Heart right ventricle (tissue), 16 donors: ENCODE measurements at regions not wholly inside any gene's neighbourhood (a gene's known extent, or its start where the extent isn't known, plus 50 kb on each side); places are given as distances from the start of the nearest gene placed in this dataset.
"Not testable (repeated sequence)": the region's sequence is repeated elsewhere in the genome, so short reads cannot be mapped to it uniquely, and the experiment has no call there.

Source experiments
- ATAC-seq, 8 donors: fragments of 200-7000 bp; cut with Tn5 transposase; one replicate each; pipeline ENCODE4 v1.9.1; 2020; ENCODE audit warnings: mild to moderate bottlenecking in 8 of 8, moderate library complexity in 8 of 8, moderate number of reproducible peaks in 1 of 8
- DNase-seq, 2 donors: peaks; one replicate each; pipeline ENCODE4 v3.0.0-alpha.2; 2020
- H3K27ac ChIP-seq, 10 donors: fragments of 200-600 bp; sonication (generic) in 2 of 10; one replicate each; pipeline versions ENCODE4 v1.5.0 to v1.8.0; 2020 to 2022; ENCODE audit warnings: mild to moderate bottlenecking in 3 of 10
- H3K27me3 ChIP-seq, 7 donors: fragments of 200-600 bp; one replicate each; pipeline ENCODE4 v1.8.0; 2021 to 2022; ENCODE audit warnings: mild to moderate bottlenecking in 2 of 7
- H3K36me3 ChIP-seq, 9 donors: fragments of 200-600 bp; sonication (generic) in 1 of 9; one replicate each; pipeline versions ENCODE4 v1.5.0 to v1.8.0; 2020 to 2022; ENCODE audit warnings: mild to moderate bottlenecking in 2 of 9
- H3K4me1 ChIP-seq, 9 donors: fragments of 200-600 bp; sonication (generic) in 1 of 9; one replicate each; pipeline versions ENCODE4 v1.5.0 to v1.8.0; 2020 to 2022; ENCODE audit warnings: mild to moderate bottlenecking in 4 of 9
- H3K4me3 ChIP-seq, 10 donors: fragments of 200-600 bp; sonication (generic) in 2 of 10; one replicate each; pipeline versions ENCODE4 v1.5.0 to v1.8.0; 2020 to 2022; ENCODE audit warnings: mild to moderate bottlenecking in 7 of 10, moderate library complexity in 2 of 10
- H3K9me3 ChIP-seq, 11 donors: fragments of 200-600 bp in 10 of 11; sonication (generic) in 2 of 11; one replicate each; pipeline versions ENCODE4 v1.5.0 to v1.8.0; 2013 to 2022; ENCODE audit warnings: mild to moderate bottlenecking in 2 of 11, control low read depth in 1 of 11, moderate library complexity in 1 of 11
- WGBS, 2 donors: extraction: QIAGEN DNeasy Blood & Tissue Kit; methylation state at CpG; one replicate each; pipeline ENCODE4 v1.1.7; 2013; ENCODE audit warnings: inconsistent platforms in 1 of 2; 5-methylcytosine and 5-hydroxymethylcytosine counted together
- intact Hi-C, 10 donors: fragments of 100-400 bp; cut with DNase I; formaldehyde crosslinking; loops; one replicate each; pipeline versions ENCODE4 v1.11.1 to v1.14.2; 2022
- donor health status: Arrhythmogenic right ventricular cardiomyopathy.
- donor health status: ischemic (EF 13 %, LVEDD 7.1; RV severe dilation, severe dysfunction).
- donor health status: healthy with polysubstance abuse.
- donor health status: DM: no; HTN: yes; CAD: no.
- donor health status: DM: no; HTN: no; CAD: no.
- donor health status: ischemic (EF 25% LVEDD 6.9; RV normal size, moderate dysfunction).
- donor health status: ischemic (EF 25% LVEDD 5.7; RV mildly dilated, moderate dysfunction).
- donor health status: healthy.
- donor health status: DM: yes; HTN: yes; CAD: no.
- donor health status: Ischemic cardiomyopathy.
- donor health status: ischemic (EF 35%, LVEDD 5.7; RV mildly dilated, moderate dysfunction).
- donor health status: nonischemic (EF 11% LVEDD 7.7; RV severe dilation, severe dysfunction).
- donor health status: DM: yes; HTN: yes; CAD: no.
- donor health status: PGD.
- donor health status: ischemic (EF 29% LVEDD 5.4; RV normal size, mild dysfunction).
- donor health status: nonischemic (EF 23%, LVEDD 6.1; RV moderate dilation, normal function).

DNA sequence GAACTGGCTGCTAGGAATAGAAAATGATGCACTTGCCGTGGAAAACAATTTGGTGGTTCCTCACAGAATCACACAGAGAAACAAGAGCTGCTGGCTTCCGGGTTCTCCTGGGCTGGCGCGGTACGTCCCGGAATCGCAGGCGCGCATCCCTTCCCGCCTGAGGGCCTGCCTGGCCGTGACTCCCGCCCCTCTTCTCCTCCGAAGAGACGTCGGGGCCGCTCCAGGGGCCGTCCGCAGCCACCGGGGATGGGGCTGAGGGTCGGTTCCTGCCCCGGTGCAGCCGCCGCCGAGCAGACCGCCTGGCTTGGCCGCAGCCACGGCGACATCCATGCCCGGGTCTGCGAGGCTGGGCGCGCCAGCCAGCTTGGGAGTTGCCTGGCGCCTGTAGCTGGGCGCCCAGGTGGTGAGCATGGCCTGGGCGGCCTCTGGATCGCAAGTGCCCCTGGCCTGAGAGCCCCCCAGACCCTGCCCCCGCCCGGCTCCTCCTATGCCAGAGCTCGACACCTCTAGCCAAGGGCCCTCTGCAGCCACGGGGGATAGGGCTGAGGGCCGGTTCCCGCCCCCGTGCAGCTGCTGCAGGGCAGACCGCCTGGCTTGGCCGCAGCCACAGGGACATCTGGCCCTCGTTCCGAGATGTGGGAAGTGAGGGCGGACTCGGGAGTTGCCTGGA lies 83.9 kb upstream of the ZNG1F start:
- H3K36me3 ChIP-seq, H3K9me3 ChIP-seq, intact Hi-C loops, H3K4me1 ChIP-seq: not testable (repeated sequence)
- Histone ChIP-seq H3K27ac (peak overlapping the region in 2 of 10 donors; percentile 51 to 62), H3K27me3 (peaks cover 7 to 30% (median 20%) of the 10 kb centered on the region in 7 donors), H3K4me3 (peak overlapping the region; percentile 24 to 58 (median 35))
- DNase-seq (peak in 1 of 2 donors; percentile 28), ATAC-seq (peak in 3 of 8 donors; percentile 18 to 41 (median 31))
- 6 to 9% methylated on average over 30 to 33 of the region's 49 CpGs for WGBS, 2 donors

DNA sequence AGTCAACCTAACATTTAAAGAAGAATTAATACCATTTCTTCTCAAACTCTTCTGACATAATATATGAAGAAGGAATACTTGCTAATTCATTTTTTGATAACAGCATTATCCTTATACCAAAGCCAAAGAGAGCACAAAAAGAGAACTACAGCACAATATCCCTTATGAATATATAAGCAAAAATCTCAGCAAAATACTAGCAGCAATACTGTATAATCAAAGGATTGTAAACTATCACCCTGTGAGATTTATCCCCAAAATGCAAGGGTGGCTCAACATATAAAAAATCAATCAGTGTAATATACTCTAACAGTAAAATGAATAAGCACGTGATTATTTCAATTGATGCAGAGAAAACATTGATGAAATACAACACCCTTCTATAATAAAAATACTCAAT lies 81.9 kb upstream of the ZNG1F start:
- peaks cover 7 to 34% (median 26%) of the 10 kb centered on the region in 7 donors for H3K27me3 ChIP-seq
- H3K4me3 ChIP-seq, H3K9me3 ChIP-seq, intact Hi-C loops, ATAC-seq, H3K4me1 ChIP-seq, H3K27ac ChIP-seq, DNase-seq, H3K36me3 ChIP-seq: not testable (repeated sequence)
- no CpG with 5 or more reads among the region's 1 CpG for WGBS, 2 donors

DNA sequence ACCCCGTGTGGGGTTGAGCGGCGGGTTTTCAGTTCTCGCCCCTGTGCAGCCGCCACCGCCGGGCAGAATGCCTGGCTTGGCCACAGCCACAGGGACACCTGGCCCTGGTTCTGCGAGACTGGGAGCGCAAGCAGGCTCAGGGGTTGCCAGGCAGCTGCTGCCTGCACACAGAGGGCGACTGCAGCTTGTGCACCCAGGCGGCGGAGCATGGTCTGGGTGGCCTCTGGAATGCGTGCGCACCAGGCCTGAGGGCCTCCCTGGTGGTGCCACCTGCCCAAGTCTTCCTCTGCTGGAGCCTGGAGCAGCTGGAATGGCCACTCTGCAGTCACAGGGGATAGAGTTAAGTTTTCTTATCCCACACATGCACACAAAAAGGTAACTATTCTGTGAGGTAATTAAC lies 80.4 kb upstream of the ZNG1F start:
- H3K4me1 ChIP-seq, H3K9me3 ChIP-seq, H3K27ac ChIP-seq, H3K4me3 ChIP-seq, DNase-seq, intact Hi-C loops, ATAC-seq, H3K36me3 ChIP-seq: not testable (repeated sequence)
- peaks cover 7 to 34% (median 27%) of the 10 kb centered on the region in 7 donors for H3K27me3 ChIP-seq
- WGBS, 2 donors, result 29 to 50% methylated on average over 7 of the region's 14 CpGs

DNA sequence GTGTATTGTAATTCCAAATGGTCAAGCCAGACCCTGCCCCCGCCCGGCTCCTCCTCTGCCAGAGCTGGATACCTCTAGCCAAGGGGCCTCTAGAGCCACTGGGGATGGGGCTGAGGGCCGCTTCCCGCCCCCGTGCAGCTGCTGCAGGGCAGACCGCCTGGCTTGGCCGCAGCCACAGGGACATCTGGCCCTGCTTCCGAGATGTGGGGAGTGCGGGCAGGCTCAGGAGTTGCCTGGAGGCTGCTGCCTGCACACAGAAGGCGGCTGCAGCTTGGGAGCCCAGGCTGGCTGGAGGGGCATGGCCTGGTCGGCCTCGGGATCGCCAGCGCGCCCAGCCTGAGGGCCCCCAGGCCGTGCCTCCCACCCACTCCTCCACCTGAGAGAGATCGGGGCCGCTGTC lies 79.9 kb upstream of the ZNG1F start:
- H3K4me3 ChIP-seq, H3K4me1 ChIP-seq: not testable (repeated sequence)
- H3K27me3 ChIP-seq, result peaks cover 7 to 34% (median 27%) of the 10 kb centered on the region in 7 donors

DNA sequence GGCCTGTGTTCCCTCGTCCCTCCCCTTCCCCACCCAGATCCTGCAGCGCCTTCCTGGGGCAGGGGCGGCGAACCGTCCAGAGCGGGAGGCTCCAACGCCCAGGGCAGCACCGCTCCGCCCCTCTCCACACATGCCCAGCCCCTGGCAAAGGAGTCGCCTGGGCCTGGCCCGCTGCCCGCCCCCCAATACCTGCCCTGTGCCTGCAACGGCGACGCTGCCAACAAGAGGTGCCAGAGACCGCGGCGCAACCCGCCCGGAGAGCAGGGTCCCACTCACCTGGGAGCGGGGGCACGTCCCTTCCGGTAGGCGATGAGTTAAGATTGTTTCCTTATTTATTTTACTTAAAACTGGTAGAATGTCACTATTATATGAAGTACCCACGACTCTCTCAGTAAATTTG lies 77.5 kb upstream of the ZNG1F start:
- H3K4me1 ChIP-seq, ATAC-seq, H3K27ac ChIP-seq, H3K9me3 ChIP-seq, intact Hi-C loops, H3K36me3 ChIP-seq, DNase-seq: not testable (repeated sequence)
- 10 to 13% methylated on average over 23 to 24 of the region's 25 CpGs for WGBS, 2 donors
- H3K27me3 ChIP-seq, result peaks cover 7 to 26% (median 21%) of the 10 kb centered on the region in 7 donors
- peak overlapping the region in 3 of 10 donors; percentile 5 to 35 (median 14) for H3K4me3 ChIP-seq

More for the DNA sequence above, 79.9 kb upstream of the ZNG1F start:
- H3K27ac ChIP-seq, H3K9me3 ChIP-seq, ATAC-seq, intact Hi-C loops, H3K36me3 ChIP-seq: not testable (repeated sequence)
- 16 to 49% methylated on average over 16 of the region's 18 CpGs for whole genome bisulfite sequencing, 2 donors
- peak in 1 of 2 donors; percentile 17 for DNase-seq

DNA sequence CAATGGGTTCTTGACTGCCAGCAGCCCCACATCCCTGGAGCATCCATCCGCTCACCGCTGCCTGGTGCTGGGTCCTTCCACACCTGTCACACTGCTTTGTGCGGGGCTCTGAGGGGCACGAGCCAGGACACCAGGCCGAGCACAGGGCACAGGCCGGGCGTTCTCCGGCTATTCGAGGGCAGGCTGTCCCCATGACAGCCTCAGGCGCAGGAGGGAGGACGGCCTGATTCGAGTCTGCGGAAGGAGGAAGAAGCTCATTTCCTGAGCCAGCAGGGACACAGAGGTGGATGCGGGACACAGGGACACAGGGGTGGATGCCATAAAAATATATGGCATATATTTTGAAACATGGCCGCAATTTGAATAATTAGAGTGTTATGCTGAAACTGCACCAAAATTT lies 76.9 kb upstream of the ZNG1F start:
- H3K4me3 ChIP-seq, H3K9me3 ChIP-seq, H3K27ac ChIP-seq, H3K4me1 ChIP-seq, DNase-seq, intact Hi-C loops, H3K36me3 ChIP-seq: not testable (repeated sequence)
- H3K27me3 ChIP-seq, result peaks cover 7 to 21% (median 17%) of the 10 kb centered on the region in 7 donors
- WGBS, 2 donors, result 35 to 51% methylated on average over 6 to 8 of the region's 15 CpGs
- ATAC-seq, result peak in 5 of 8 donors; percentile 40 to 59 (median 44)

DNA sequence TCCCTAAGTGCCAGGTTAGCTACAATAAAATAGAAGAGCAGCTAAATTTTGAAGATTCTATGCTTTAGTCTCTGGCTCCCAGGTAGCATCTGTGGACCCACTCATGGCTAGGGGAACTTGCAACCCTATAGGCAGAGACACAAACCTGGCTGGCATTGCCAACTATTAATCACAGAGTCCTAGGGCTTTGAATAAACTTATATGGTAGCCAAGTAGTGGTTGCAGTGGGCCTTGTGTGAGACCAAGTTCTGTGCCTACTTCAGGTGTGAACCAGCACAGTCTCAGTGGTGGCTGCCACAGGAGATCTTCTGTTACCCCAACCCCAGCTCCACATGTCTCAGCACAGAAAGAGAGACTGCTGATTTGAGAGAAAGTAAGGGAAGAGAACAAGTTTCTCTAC lies 62.9 kb upstream of the ZNG1F start:
- ATAC-seq, H3K27ac ChIP-seq, DNase-seq, intact Hi-C loops, H3K27me3 ChIP-seq, H3K4me1 ChIP-seq, H3K36me3 ChIP-seq, H3K4me3 ChIP-seq: not testable (repeated sequence)
- H3K9me3 ChIP-seq, result peaks cover 0 to 45% (median 0%) of the 10 kb centered on the region in 11 donors

DNA sequence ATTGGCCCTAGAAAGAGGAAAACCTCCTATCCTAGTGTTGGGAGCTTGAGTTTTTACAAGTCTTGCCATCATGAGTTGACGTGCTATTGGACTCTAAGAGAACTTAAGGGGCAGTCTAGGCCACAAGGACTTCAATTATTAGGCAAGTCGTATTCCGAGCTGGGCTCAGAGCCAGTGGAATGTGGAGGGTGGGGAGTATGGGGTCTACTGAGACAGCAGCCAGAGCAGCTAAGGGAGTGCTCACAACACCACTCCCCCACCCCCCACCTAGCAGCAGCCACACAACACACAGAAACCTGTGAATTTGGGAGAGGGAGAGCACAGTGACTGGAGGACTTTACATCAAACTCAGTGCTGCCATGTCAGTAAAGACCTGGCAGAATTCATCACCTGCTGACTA lies 62.0 kb upstream of the ZNG1F start:
- H3K9me3 ChIP-seq, result peaks cover 0 to 53% (median 0%) of the 10 kb centered on the region in 11 donors
- DNase-seq, H3K4me3 ChIP-seq, H3K36me3 ChIP-seq, H3K27ac ChIP-seq, ATAC-seq, H3K4me1 ChIP-seq, H3K27me3 ChIP-seq, intact Hi-C loops: not testable (repeated sequence)
- WGBS, 2 donors, result 33 to 40% methylated on average over 3 of the region's 3 CpGs

DNA sequence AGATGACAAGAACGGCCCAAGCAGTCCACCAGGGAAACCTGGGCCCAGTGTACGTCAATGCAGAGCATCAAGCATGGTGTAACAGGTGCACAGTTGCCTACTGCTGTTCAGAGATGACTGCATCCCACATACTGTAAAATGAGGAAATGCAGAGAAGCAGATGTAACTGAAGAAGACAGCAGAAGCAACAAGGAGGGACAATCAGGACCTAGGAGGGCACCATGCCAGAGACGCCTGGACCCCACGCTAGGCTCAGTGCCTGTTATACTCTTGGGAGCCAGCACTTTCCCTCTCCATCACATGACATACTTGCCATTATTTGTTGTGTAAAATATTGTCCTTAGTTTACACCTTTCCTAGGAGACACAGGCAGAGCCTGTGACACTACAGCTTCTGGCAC lies 57.6 kb upstream of the ZNG1F start:
- WGBS, 2 donors, result 71 to 78% methylated on average over 4 of the region's 4 CpGs

More for the DNA sequence above, 57.6 kb upstream of the ZNG1F start:
- H3K4me3 ChIP-seq, intact Hi-C loops, H3K4me1 ChIP-seq, DNase-seq, H3K27me3 ChIP-seq, ATAC-seq, H3K36me3 ChIP-seq, H3K27ac ChIP-seq: not testable (repeated sequence)
- peaks cover 0 to 48% (median 0%) of the 10 kb centered on the region in 11 donors for H3K9me3 ChIP-seq
